ENCODE measurements at regions not wholly inside any gene's neighbourhood (a gene's known extent, or its start where the extent isn't known, plus 50 kb on each side); places are given as distances from the start of the nearest gene placed in this dataset.

DNA sequence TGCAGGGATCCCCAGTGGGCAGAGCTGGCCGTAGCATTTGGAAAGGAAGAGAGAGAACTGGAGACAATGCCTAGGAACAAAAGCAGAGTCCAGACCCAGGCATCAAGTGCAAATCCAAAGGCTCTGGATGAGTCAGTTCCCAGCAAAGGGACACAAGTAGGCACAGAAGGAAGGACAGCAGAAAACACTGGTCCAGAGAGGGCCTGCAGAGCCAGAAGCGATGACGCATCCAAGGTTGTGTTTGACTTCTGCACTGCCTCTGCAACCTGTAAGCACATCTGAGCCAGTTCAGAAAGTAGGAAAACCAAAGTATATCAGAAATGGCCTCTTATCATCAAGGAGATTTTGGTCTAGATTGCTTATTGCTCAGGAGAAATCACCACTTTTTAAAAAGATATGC is 604.5 kb downstream of the FGF9 start:
- TF ChIP-seq, protein P1, sequence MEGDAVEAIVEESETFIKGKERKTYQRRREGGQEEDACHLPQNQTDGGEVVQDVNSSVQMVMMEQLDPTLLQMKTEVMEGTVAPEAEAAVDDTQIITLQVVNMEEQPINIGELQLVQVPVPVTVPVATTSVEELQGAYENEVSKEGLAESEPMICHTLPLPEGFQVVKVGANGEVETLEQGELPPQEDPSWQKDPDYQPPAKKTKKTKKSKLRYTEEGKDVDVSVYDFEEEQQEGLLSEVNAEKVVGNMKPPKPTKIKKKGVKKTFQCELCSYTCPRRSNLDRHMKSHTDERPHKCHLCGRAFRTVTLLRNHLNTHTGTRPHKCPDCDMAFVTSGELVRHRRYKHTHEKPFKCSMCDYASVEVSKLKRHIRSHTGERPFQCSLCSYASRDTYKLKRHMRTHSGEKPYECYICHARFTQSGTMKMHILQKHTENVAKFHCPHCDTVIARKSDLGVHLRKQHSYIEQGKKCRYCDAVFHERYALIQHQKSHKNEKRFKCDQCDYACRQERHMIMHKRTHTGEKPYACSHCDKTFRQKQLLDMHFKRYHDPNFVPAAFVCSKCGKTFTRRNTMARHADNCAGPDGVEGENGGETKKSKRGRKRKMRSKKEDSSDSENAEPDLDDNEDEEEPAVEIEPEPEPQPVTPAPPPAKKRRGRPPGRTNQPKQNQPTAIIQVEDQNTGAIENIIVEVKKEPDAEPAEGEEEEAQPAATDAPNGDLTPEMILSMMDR (IDR thresholded peaks at IDR 0.05): no peak
- no peak for TF ChIP-seq POLR2A (IDR thresholded peaks at IDR 0.05)
